Smooth muscle cell (in vitro differentiated cells): ENCODE measurements at regions not wholly inside any gene's neighbourhood (a gene's known extent, or its start where the extent isn't known, plus 50 kb on each side); places are given as distances from the start of the nearest gene placed in this dataset.
A peak's percentile ranks its signal among the peaks of the same experiment; 100 is the strongest.

Source experiments
- DNase-seq: peaks from one replicate; lab custom pipeline; 2025; ENCODE audit not compliant: unreplicated experiment; lab: John Stamatoyannopoulos, UW
- H2AFZ ChIP-seq: fragments of 200-600 bp; sonication (generic); 2 replicates; pipeline ENCODE4 v1.6.0; 2016; ENCODE audit warnings: antibody characterized with exemption, low read depth, mild to moderate bottlenecking
- H3F3A ChIP-seq: fragments of 200-600 bp; sonication (generic); 2 replicates; pipeline ENCODE4 v1.6.0; 2017; ENCODE audit warnings: antibody characterized with exemption, low read depth
- H3K27ac ChIP-seq: fragments of 200-600 bp; sonication (generic); 2 replicates; pipeline ENCODE4 v1.5.1; 2016; ENCODE audit warnings: low read depth, mild to moderate bottlenecking
- H3K27me3 ChIP-seq: fragments of 200-600 bp; sonication (generic); 2 replicates; pipeline ENCODE4 v1.6.1; 2016; ENCODE audit warnings: low read depth, mild to moderate bottlenecking
- H3K36me3 ChIP-seq: fragments of 200-600 bp; sonication (generic); 2 replicates; pipeline ENCODE4 v1.5.1; 2016; ENCODE audit warnings: low read depth
- H3K4me1 ChIP-seq: fragments of 200-600 bp; sonication (generic); 2 replicates; pipeline ENCODE4 v1.5.1; 2016; ENCODE audit warnings: low read depth
- H3K4me2 ChIP-seq: fragments of 200-600 bp; sonication (generic); 2 replicates; pipeline ENCODE4 v1.6.0; 2016; ENCODE audit warnings: mild to moderate bottlenecking
- H3K4me3 ChIP-seq: fragments of 200-600 bp; sonication (generic); 2 replicates; pipeline ENCODE4 v1.5.1; 2016; ENCODE audit warnings: mild to moderate bottlenecking
- H3K79me2 ChIP-seq: fragments of 200-600 bp; sonication (generic); 2 replicates; pipeline ENCODE4 v1.6.0; 2016; ENCODE audit warnings: low read depth, mild to moderate bottlenecking
- H3K9ac ChIP-seq: fragments of 200-600 bp; sonication (generic); 2 replicates; pipeline ENCODE4 v1.6.0; 2016; ENCODE audit warnings: low read depth
- H3K9me3 ChIP-seq: fragments of 200-600 bp; sonication (generic); replicated peaks from 2 replicates; pipeline ENCODE4 v1.5.1; 2016; ENCODE audit warnings: low read depth
- H4K20me1 ChIP-seq: fragments of 200-600 bp; sonication (generic); 2 replicates; pipeline ENCODE4 v1.6.0; 2016; ENCODE audit warnings: low read depth
- CTCF ChIP-seq: fragments of 200-600 bp; sonication (generic); IDR thresholded peaks from 2 replicates; pipeline ENCODE4 v1.5.1; 2017; ENCODE audit warnings: borderline replicate concordance, mild to moderate bottlenecking, antibody characterized with exemption; ENCODE audit not compliant: insufficient read depth, poor library complexity, severe bottlenecking
- WGBS: methylation state at CpG from one replicate; pipeline ENCODE4 v1.1.7; 2016; ENCODE audit warnings: low lambda C conversion rate; 5-methylcytosine and 5-hydroxymethylcytosine counted together

GRCh38 chr7:85294176-85294575 lies 107.3 kb upstream of the SEMA3D start:
- Histone ChIP-seq H3K27me3 (no peaks in the 10 kb centered on the region), H3K9me3 (no peaks in the 10 kb centered on the region), H2AFZ (no peak overlapping the region), H4K20me1 (no peaks in the 10 kb centered on the region), H3K79me2 (no peaks in the 10 kb centered on the region), H3K4me1 (no peaks in the 10 kb centered on the region), H3K9ac (no peak overlapping the region), H3K27ac (no peak overlapping the region), H3K4me2 (no peak overlapping the region), H3K36me3 (no peaks in the 10 kb centered on the region), H3K4me3 (no peak overlapping the region), H3F3A (no peaks in the 10 kb centered on the region)
- no peak for TF ChIP-seq CTCF
- WGBS, result 95% methylated on average over 3 of the region's 3 CpGs
- no peak for DNase-seq

- no peak overlapping the region for H2AFZ ChIP-seq
- H4K20me1 ChIP-seq, result no peaks in the 10 kb centered on the region
- no peak overlapping the region for H3K9ac ChIP-seq
- TF ChIP-seq CTCF, result no peak
- no peaks in the 10 kb centered on the region for H3K79me2 ChIP-seq
- H3K4me1 ChIP-seq, result peaks cover 6% of the 10 kb centered on the region
- no peaks in the 10 kb centered on the region for H3K9me3 ChIP-seq
- H3K4me3 ChIP-seq, result no peak overlapping the region
- DNase-seq, result no peak
- H3K27me3 ChIP-seq, result no peaks in the 10 kb centered on the region
- no peak overlapping the region for H3K27ac ChIP-seq
- H3K4me2 ChIP-seq, result no peak overlapping the region
- H3K36me3 ChIP-seq, result no peaks in the 10 kb centered on the region
- no peaks in the 10 kb centered on the region for H3F3A ChIP-seq
These were observed 106.2 kb upstream of the SEMA3D start for GRCh38 chr7:85292908-85293576.

- 72% methylated on average over 2 of the region's 2 CpGs for WGBS
- TF ChIP-seq CTCF, result no peak
- no peaks in the 10 kb centered on the region for H3F3A ChIP-seq
These were observed 103.4 kb upstream of the SEMA3D start for GRCh38 chr7:85290269-85290668.

GRCh38 chr7:85289279-85289678 lies 102.4 kb upstream of the SEMA3D start:
- TF ChIP-seq CTCF, result no peak
- Histone ChIP-seq H2AFZ (peak overlapping the region; percentile 43), H3K27ac (peak overlapping the region; percentile 55), H3K36me3 (no peaks in the 10 kb centered on the region), H3K4me2 (no peak overlapping the region), H3K27me3 (no peaks in the 10 kb centered on the region), H4K20me1 (no peaks in the 10 kb centered on the region), H3K9me3 (no peaks in the 10 kb centered on the region), H3K4me1 (peaks cover 16% of the 10 kb centered on the region), H3F3A (no peaks in the 10 kb centered on the region), H3K4me3 (no peak overlapping the region), H3K9ac (no peak overlapping the region), H3K79me2 (no peaks in the 10 kb centered on the region)
- 28% methylated on average over 4 of the region's 4 CpGs for WGBS
- no peak for DNase-seq

More at GRCh38 chr7:85290269-85290668, 103.4 kb upstream of the SEMA3D start:
- no peaks in the 10 kb centered on the region for H3K79me2 ChIP-seq
- H2AFZ ChIP-seq, result no peak overlapping the region
- no peak overlapping the region for H3K4me2 ChIP-seq
- no peak overlapping the region for H3K27ac ChIP-seq
- peaks cover 16% of the 10 kb centered on the region for H3K4me1 ChIP-seq
- no peaks in the 10 kb centered on the region for H3K36me3 ChIP-seq
- no peak overlapping the region for H3K9ac ChIP-seq
- H4K20me1 ChIP-seq, result no peaks in the 10 kb centered on the region
- no peaks in the 10 kb centered on the region for H3K9me3 ChIP-seq
- no peak for DNase-seq
- H3K4me3 ChIP-seq, result no peak overlapping the region
- H3K27me3 ChIP-seq, result no peaks in the 10 kb centered on the region
